ENCODE measurements at regions not wholly inside any gene's neighbourhood (a gene's known extent, or its start where the extent isn't known, plus 50 kb on each side); places are given as distances from the start of the nearest gene placed in this dataset.

DNA sequence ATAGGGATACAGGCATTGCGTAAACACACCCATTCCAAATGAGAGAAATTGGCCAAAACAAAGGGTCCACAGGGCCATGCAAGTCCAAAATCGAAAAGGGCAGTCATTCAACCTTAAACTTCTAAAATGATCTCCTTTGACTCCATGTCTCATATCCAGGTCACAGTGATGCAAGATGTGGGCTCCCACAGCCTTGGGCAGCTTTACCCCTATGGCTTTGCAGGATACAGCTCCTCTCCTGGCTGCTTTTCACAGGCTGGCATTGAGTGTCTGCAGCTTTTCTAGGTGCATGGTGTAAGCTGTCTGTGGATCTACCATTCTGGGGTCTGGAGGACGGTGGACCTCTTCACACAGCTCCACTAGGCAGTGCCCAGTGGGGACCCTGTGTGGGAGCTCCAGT is 744.5 kb downstream of the QKI start:
- peaks cover 0 to 5% of the 10 kb centered on the region in 2 donors for H3K27me3 Mint-ChIP-seq
- no peaks in the 10 kb centered on the region for H3K36me3 Mint-ChIP-seq
- ATAC-seq (replicated peaks in 1 of 4) (no peak), DNase-seq (no peak)
- H3K4me3 Mint-ChIP-seq: no peak overlapping the region
- ChIA-PET CTCF (no interaction called here), POLR2A (no interaction called here)
- Histone ChIP-seq H3K4me1 (ENCODE audit: control insufficient read depth in 1 of 2, extremely low read depth in 1 of 2, insufficient read depth in 2 of 2, low read length in 2 of 2) (no peaks in the 10 kb centered on the region), H3K27me3 (replicated peaks in 1 of 2; ENCODE audit: control insufficient read depth in 2 of 2, extremely low read depth in 1 of 2, insufficient read depth in 2 of 2, low read length in 1 of 2) (no peaks in the 10 kb centered on the region), H3K9me3 (no peaks in the 10 kb centered on the region), H3K36me3 (ENCODE audit: control insufficient read depth in 2 of 2, extremely low read depth in 1 of 2, insufficient read depth in 1 of 2, low read length in 1 of 2) (no peaks in the 10 kb centered on the region), H3K4me3 (ENCODE audit: control insufficient read depth in 1 of 2, extremely low read depth in 1 of 2, low read length in 1 of 2) (no peak overlapping the region), H3K27ac (ENCODE audit: low read length) (no peak overlapping the region)
- 49% methylated on average over 3 of the region's 3 CpGs for WGBS (ENCODE audit: insufficient coverage)
- H3K9me3 Mint-ChIP-seq: peaks cover 0 to 25% (median 13%) of the 10 kb centered on the region in 3 donors
- no peaks in the 10 kb centered on the region for H3K4me1 Mint-ChIP-seq
- H3K27ac Mint-ChIP-seq: no peak overlapping the region

DNA sequence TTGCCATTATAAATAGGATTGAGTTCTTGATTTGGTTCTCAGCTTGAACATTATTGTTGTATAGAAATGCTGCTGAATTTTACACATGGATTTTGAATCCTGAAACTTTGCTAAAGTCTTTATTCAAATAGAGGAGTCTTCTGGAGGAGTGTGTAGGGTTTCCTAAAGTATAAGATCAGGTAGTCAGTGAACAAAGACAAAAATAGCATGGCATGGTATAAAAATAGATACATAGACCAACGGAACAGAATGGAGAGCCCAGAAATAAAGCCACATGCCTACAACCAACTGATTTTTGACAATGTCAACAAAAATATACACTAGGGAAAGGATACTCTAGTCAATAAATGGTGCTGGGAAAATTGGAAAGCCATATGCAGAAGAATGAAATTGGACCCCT is 740.1 kb downstream of the QKI start:
- H3K4me1 Mint-ChIP-seq: no peaks in the 10 kb centered on the region
- no peak overlapping the region for H3K4me3 Mint-ChIP-seq
- no peak overlapping the region for H3K27ac Mint-ChIP-seq

DNA sequence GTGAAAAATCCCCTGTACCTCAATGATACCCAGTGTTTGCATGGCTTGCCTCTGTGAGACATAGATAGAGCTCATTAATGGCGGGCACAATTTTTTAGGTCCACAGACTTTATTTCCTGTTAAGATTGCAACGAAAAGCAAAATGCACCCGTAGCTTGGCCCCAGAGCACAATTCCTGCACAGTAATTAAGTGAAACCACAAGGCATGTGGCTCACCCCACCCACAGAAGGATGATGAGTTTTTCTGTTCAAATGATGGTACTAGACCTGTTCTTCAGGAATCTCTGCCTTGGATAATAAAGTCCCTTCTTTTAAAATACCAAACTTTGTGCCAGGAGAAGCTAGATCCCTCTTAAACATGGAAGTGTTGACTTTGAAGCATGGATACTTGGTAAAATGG is 738.1 kb downstream of the QKI start:
- Mint-ChIP-seq H3K9me3 (peaks cover 0 to 8% (median 2%) of the 10 kb centered on the region in 3 donors), H3K4me1 (no peaks in the 10 kb centered on the region), H3K27me3 (peaks cover 0 to 9% of the 10 kb centered on the region in 2 donors), H3K4me3 (no peak overlapping the region), H3K27ac (no peak overlapping the region), H3K36me3 (no peaks in the 10 kb centered on the region)
- no peaks in the 10 kb centered on the region for H3K36me3 ChIP-seq (ENCODE audit: control insufficient read depth in 2 of 2, extremely low read depth in 1 of 2, insufficient read depth in 1 of 2, low read length in 1 of 2)
- ChIA-PET CTCF (no interaction called here), POLR2A (no interaction called here)
- no peaks in the 10 kb centered on the region for H3K27me3 ChIP-seq (replicated peaks in 1 of 2; ENCODE audit: control insufficient read depth in 2 of 2, extremely low read depth in 1 of 2, insufficient read depth in 2 of 2, low read length in 1 of 2)
- ATAC-seq (replicated peaks in 1 of 4) (no peak), DNase-seq (no peak)
- 100% methylated on average over 1 of the region's 3 CpGs for WGBS (ENCODE audit: insufficient coverage)
- no peaks in the 10 kb centered on the region for H3K9me3 ChIP-seq
- H3K4me1 ChIP-seq (ENCODE audit: control insufficient read depth in 1 of 2, extremely low read depth in 1 of 2, insufficient read depth in 2 of 2, low read length in 2 of 2): no peaks in the 10 kb centered on the region
- H3K27ac ChIP-seq (ENCODE audit: low read length): no peak overlapping the region
- no peak overlapping the region for H3K4me3 ChIP-seq (ENCODE audit: control insufficient read depth in 1 of 2, extremely low read depth in 1 of 2, low read length in 1 of 2)

More for the DNA sequence above, 740.1 kb downstream of the QKI start:
- DNase-seq (no peak), ATAC-seq (replicated peaks in 1 of 4) (no peak)
- Histone ChIP-seq H3K9me3 (no peaks in the 10 kb centered on the region), H3K27ac (ENCODE audit: low read length) (no peak overlapping the region), H3K27me3 (replicated peaks in 1 of 2; ENCODE audit: control insufficient read depth in 2 of 2, extremely low read depth in 1 of 2, insufficient read depth in 2 of 2, low read length in 1 of 2) (no peaks in the 10 kb centered on the region), H3K4me3 (ENCODE audit: control insufficient read depth in 1 of 2, extremely low read depth in 1 of 2, low read length in 1 of 2) (no peak overlapping the region), H3K36me3 (ENCODE audit: control insufficient read depth in 2 of 2, extremely low read depth in 1 of 2, insufficient read depth in 1 of 2, low read length in 1 of 2) (no peaks in the 10 kb centered on the region), H3K4me1 (ENCODE audit: control insufficient read depth in 1 of 2, extremely low read depth in 1 of 2, insufficient read depth in 2 of 2, low read length in 2 of 2) (no peaks in the 10 kb centered on the region)
- Mint-ChIP-seq H3K27me3 (peaks cover 0 to 9% of the 10 kb centered on the region in 2 donors), H3K9me3 (peaks cover 0 to 13% (median 8%) of the 10 kb centered on the region in 3 donors), H3K36me3 (no peaks in the 10 kb centered on the region)
- no CpG with 5 or more reads among the region's 1 CpG for WGBS (ENCODE audit: insufficient coverage)
- ChIA-PET CTCF (no interaction called here), POLR2A (no interaction called here)

DNA sequence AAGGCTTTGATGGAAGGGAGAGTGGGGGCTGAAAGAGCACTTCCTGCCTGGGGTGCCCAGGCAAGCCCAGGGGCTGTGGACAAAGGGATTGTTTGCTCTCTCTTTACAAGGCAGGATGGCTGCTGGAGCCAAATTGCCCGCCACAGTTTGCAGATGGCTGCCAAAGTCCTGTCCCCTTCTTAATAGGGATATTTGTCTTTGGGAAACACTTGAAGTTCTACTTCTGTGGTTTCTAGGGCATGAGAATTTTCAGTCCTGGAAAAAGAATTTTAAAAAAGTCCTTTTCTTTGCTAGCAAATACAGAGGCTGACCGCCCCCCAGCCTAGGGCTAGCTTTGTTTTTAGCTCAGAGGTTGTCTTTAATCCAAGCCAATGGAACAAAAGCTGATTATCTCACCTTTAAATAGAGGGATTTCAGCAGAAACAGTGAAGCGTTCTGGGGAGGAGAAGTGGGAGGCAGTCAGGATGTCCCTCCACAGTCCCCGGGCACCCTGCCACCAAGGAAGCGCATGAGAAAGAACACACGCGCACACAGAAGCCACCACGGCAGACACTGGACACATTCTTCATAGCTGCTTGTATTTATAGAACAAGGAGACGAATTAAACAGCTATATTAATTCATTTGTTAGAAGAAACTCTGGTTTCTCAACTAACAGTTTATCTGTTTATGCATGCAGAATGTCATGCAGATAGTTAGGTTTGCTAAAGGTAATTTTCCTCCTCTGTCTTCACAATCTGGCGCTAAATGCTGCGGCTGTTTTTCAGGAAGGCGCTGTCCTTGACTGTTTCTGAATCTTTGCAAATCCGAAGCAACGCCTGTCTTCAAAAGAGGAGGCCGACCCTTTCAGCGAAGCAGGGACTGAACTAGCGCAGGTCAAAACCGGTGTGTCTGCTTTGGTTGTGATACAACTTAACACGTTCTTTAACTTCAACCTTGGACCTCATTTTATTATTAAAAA is 736.9 kb downstream of the QKI start:
- H3K27me3 ChIP-seq (replicated peaks in 1 of 2; ENCODE audit: control insufficient read depth in 2 of 2, extremely low read depth in 1 of 2, insufficient read depth in 2 of 2, low read length in 1 of 2): no peaks in the 10 kb centered on the region
- H3K9me3 Mint-ChIP-seq: peaks cover 0 to 2% (median 0%) of the 10 kb centered on the region in 3 donors
- no peak overlapping the region for H3K4me3 Mint-ChIP-seq
- no peak for ATAC-seq (replicated peaks in 1 of 4)
- no peaks in the 10 kb centered on the region for H3K4me1 Mint-ChIP-seq
- ChIA-PET POLR2A (no interaction called here), CTCF (interaction anchor here in 1 of 2 donors (0.5 kb wide), 1 partner anchor 34 kb away, joined by 3 read pairs; no protein-coding TSS in a partner anchor)
- H3K36me3 Mint-ChIP-seq: no peaks in the 10 kb centered on the region
- no peak overlapping the region for H3K27ac Mint-ChIP-seq
- H3K9me3 ChIP-seq: no peaks in the 10 kb centered on the region
- WGBS (ENCODE audit: insufficient coverage): 82% methylated on average over 7 of the region's 19 CpGs
- no peaks in the 10 kb centered on the region for H3K4me1 ChIP-seq (ENCODE audit: control insufficient read depth in 1 of 2, extremely low read depth in 1 of 2, insufficient read depth in 2 of 2, low read length in 2 of 2)
- DNase-seq: no peak
- no peak overlapping the region for H3K27ac ChIP-seq (ENCODE audit: low read length)
- H3K36me3 ChIP-seq (ENCODE audit: control insufficient read depth in 2 of 2, extremely low read depth in 1 of 2, insufficient read depth in 1 of 2, low read length in 1 of 2): no peaks in the 10 kb centered on the region
- H3K27me3 Mint-ChIP-seq: peaks cover 0 to 4% of the 10 kb centered on the region in 2 donors
- H3K4me3 ChIP-seq (ENCODE audit: control insufficient read depth in 1 of 2, extremely low read depth in 1 of 2, low read length in 1 of 2): no peak overlapping the region

DNA sequence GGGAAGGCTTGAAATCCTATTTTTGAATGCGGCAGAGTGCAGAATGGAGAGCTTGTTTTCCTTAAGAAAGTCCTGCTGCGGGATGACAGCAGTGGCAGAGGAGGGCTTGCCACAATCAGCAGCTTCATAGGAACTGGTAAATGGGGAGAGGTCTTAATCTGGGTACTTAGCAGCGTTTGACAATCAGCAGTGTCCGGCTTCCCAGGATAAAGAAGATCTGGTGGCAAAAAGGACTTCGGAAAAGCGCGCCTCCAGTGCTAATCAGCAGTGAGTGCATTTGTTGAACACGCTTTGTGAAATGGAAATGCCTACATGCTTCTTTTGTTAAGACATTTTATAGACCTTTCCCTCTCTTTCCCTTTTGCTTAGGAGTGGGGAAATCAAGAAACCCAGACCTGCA is 735.7 kb downstream of the QKI start:
- Histone ChIP-seq H3K36me3 (ENCODE audit: control insufficient read depth in 2 of 2, extremely low read depth in 1 of 2, insufficient read depth in 1 of 2, low read length in 1 of 2) (no peaks in the 10 kb centered on the region), H3K27ac (ENCODE audit: low read length) (no peak overlapping the region), H3K4me3 (ENCODE audit: control insufficient read depth in 1 of 2, extremely low read depth in 1 of 2, low read length in 1 of 2) (no peak overlapping the region), H3K27me3 (replicated peaks in 1 of 2; ENCODE audit: control insufficient read depth in 2 of 2, extremely low read depth in 1 of 2, insufficient read depth in 2 of 2, low read length in 1 of 2) (no peaks in the 10 kb centered on the region), H3K4me1 (ENCODE audit: control insufficient read depth in 1 of 2, extremely low read depth in 1 of 2, insufficient read depth in 2 of 2, low read length in 2 of 2) (no peaks in the 10 kb centered on the region), H3K9me3 (no peaks in the 10 kb centered on the region)
- H3K36me3 Mint-ChIP-seq: no peaks in the 10 kb centered on the region
- H3K27me3 Mint-ChIP-seq: peaks cover 0 to 4% of the 10 kb centered on the region in 2 donors
- WGBS (ENCODE audit: insufficient coverage): 82% methylated on average over 7 of the region's 8 CpGs
- ChIA-PET POLR2A (no interaction called here), CTCF (no interaction called here)
- H3K9me3 Mint-ChIP-seq: peaks cover 0 to 2% (median 0%) of the 10 kb centered on the region in 3 donors
- H3K4me1 Mint-ChIP-seq: no peaks in the 10 kb centered on the region
- no peak overlapping the region for H3K27ac Mint-ChIP-seq
- DNase-seq (no peak), ATAC-seq (replicated peaks in 1 of 4) (no peak)
- H3K4me3 Mint-ChIP-seq: no peak overlapping the region

DNA sequence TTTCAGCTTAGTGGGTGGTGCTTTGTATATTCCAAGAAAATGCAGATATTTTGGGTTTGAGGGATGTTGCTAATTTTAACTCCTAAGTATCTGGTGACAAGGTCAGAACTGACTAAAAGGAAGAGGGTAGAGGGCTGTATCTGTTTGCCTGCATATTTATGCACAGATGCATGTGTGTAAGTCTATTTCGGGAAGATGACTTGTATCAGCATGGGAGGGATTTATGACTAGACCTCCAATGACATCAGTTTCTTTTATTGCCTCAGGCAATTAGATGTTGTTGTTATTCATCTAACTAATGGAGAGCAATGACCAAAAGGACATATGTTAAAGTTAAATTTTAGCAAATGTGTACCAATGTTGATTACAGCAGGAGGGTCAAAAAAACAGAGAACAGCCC is 734.3 kb downstream of the QKI start:
- no peak overlapping the region for H3K4me3 ChIP-seq (ENCODE audit: control insufficient read depth in 1 of 2, extremely low read depth in 1 of 2, low read length in 1 of 2)
- no peaks in the 10 kb centered on the region for H3K27me3 ChIP-seq (replicated peaks in 1 of 2; ENCODE audit: control insufficient read depth in 2 of 2, extremely low read depth in 1 of 2, insufficient read depth in 2 of 2, low read length in 1 of 2)
- H3K27ac ChIP-seq (ENCODE audit: low read length): no peak overlapping the region
- Mint-ChIP-seq H3K4me1 (no peaks in the 10 kb centered on the region), H3K4me3 (no peak overlapping the region), H3K9me3 (peaks cover 0 to 2% (median 0%) of the 10 kb centered on the region in 3 donors), H3K27me3 (peaks cover 0 to 4% of the 10 kb centered on the region in 2 donors), H3K27ac (no peak overlapping the region), H3K36me3 (no peaks in the 10 kb centered on the region)
- ATAC-seq (replicated peaks in 1 of 4) (no peak), DNase-seq (no peak)
- ChIA-PET CTCF (no interaction called here), POLR2A (no interaction called here)
- WGBS (ENCODE audit: insufficient coverage): no CpG with 5 or more reads among the region's 1 CpG
- H3K36me3 ChIP-seq (ENCODE audit: control insufficient read depth in 2 of 2, extremely low read depth in 1 of 2, insufficient read depth in 1 of 2, low read length in 1 of 2): no peaks in the 10 kb centered on the region
- H3K4me1 ChIP-seq (ENCODE audit: control insufficient read depth in 1 of 2, extremely low read depth in 1 of 2, insufficient read depth in 2 of 2, low read length in 2 of 2): no peaks in the 10 kb centered on the region
- H3K9me3 ChIP-seq: no peaks in the 10 kb centered on the region

All from T-cell (primary cell).